Epithelial cell of esophagus (primary cell): ENCODE measurements at regions not wholly inside any gene's neighbourhood (a gene's known extent, or its start where the extent isn't known, plus 50 kb on each side); places are given as distances from the start of the nearest gene placed in this dataset.
A peak's percentile ranks its signal among the peaks of the same experiment; 100 is the strongest.

Source experiments
- DNase-seq: peaks from one replicate; pipeline ENCODE4 v3.0.0; 2010; ENCODE audit warnings: low read depth
- H3K4me3 ChIP-seq: 2 replicates; pipeline ENCODE4 v1.5.1; 2011; ENCODE audit warnings: mild to moderate bottlenecking, low read length, control low read depth
- CTCF ChIP-seq: IDR thresholded peaks from 2 replicates; pipeline ENCODE4 v1.5.1; 2011; ENCODE audit warnings: low read depth, mild to moderate bottlenecking, low read length, control low read depth, inconsistent platforms; ENCODE audit not compliant: insufficient read depth; ENCODE audit errors: missing control alignments

DNA sequence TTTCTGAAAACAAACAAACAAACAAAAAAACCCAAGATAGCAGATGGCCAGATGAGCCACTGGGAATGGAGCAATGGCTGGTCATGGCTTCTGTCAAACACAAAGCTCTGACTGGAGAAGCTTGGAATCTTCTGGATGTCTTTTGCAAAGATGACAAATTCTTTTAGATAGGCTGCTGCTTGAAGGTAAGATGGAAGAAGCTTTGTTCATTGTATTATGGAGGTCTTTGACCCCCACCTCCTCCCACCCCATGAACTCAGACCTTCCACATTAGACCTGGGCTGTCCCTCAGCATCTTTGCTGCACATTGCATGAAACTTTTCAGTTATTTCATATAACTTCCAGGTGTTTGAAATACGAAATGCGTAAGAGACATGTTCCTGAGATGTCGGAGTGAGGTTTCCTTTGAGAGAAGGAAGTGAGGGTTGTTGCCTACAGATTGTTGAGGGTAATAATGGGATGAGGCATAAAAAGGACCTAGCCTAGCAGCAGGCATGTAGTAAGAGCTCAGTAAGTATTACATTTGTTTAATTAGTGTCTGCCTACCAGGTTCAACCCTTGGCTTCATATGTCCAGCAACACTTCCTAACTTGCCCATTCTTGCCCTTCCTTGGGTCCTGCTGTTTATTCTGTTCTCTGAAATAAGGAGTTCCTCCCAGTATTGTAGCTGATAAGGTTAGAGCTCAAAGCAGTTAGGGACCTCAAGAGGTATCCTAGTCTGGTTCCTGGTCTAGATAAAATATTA is 51.4 kb upstream of the IER3 start:
- no peak for TF ChIP-seq CTCF
- peak; percentile 81 for DNase-seq
- H3K4me3 ChIP-seq: no peak overlapping the region
